CD14-positive monocyte (primary cell): ENCODE measurements at regions not wholly inside any gene's neighbourhood (a gene's known extent, or its start where the extent isn't known, plus 50 kb on each side); places are given as distances from the start of the nearest gene placed in this dataset.

Source experiments
- DNase-seq, 3 donors: peaks; one replicate each; pipeline ENCODE4 v3.0.0-alpha.2; 2011 to 2022
- H2AFZ ChIP-seq: 2 replicates; pipeline ENCODE4 v1.6.0; 2012; ENCODE audit warnings: mild to moderate bottlenecking, low read depth, low read length, inconsistent platforms; ENCODE audit not compliant: insufficient read depth, poor library complexity, severe bottlenecking
- H3K27ac ChIP-seq, 2 donors: 1 replicate in 1 of 2; 2 replicates in 1 of 2; pipeline ENCODE4 v1.5.1; 2012 to 2013; ENCODE audit warnings: low read length in 2 of 2, control low read depth in 1 of 2, inconsistent platforms in 1 of 2, low read depth in 1 of 2, mild to moderate bottlenecking in 1 of 2
- H3K27me3 ChIP-seq, 2 donors: one replicate each; pipeline versions ENCODE4 v1.6.0 to v1.6.1; 2011 to 2013; ENCODE audit warnings: low read length in 2 of 2; ENCODE audit not compliant: control insufficient read depth in 2 of 2, insufficient read depth in 2 of 2
- H3K36me3 ChIP-seq, 2 donors: replicated peaks in 1 of 2; 1 replicate in 1 of 2; 2 replicates in 1 of 2; pipeline versions ENCODE4 v1.5.1 to v1.6.1; 2012 to 2013; ENCODE audit warnings: low read length in 2 of 2, control low read depth in 1 of 2, inconsistent platforms in 1 of 2, mild to moderate bottlenecking in 1 of 2; ENCODE audit not compliant: insufficient read depth in 2 of 2, control insufficient read depth in 1 of 2
- H3K4me1 ChIP-seq, 2 donors: 1 replicate in 1 of 2; 2 replicates in 1 of 2; pipeline versions ENCODE4 v1.5.1 to v1.6.1; 2012 to 2013; ENCODE audit warnings: low read length in 2 of 2, control low read depth in 1 of 2, inconsistent platforms in 1 of 2, mild to moderate bottlenecking in 1 of 2, moderate library complexity in 1 of 2; ENCODE audit not compliant: insufficient read depth in 2 of 2, control insufficient read depth in 1 of 2
- H3K4me2 ChIP-seq: replicated peaks from 2 replicates; pipeline ENCODE3; 2012; ENCODE audit warnings: low read length, moderate library complexity, mild to moderate bottlenecking; ENCODE audit not compliant: poor library complexity, severe bottlenecking; ENCODE audit errors: extremely low read depth
- H3K4me3 ChIP-seq, 3 experiments: fragments of 200-600 bp in 1 of 3; sonication (generic) in 1 of 3; replicated peaks in 1 of 3; 1 replicate in 2 of 3; 2 replicates in 1 of 3; pipeline ENCODE4 v1.5.1; 2011 to 2013; ENCODE audit warnings: low read length in 3 of 3, mild to moderate bottlenecking in 3 of 3, control low read depth in 2 of 3, low read depth in 2 of 3, inconsistent platforms in 1 of 3, moderate library complexity in 1 of 3
- H3K79me2 ChIP-seq: 2 replicates; pipeline ENCODE4 v1.6.0; 2012; ENCODE audit warnings: mild to moderate bottlenecking, control low read depth, inconsistent platforms, low read length, moderate library complexity; ENCODE audit not compliant: insufficient read depth
- H3K9ac ChIP-seq: 2 replicates; pipeline ENCODE4 v1.6.0; 2017; ENCODE audit warnings: low read length, mild to moderate bottlenecking; ENCODE audit not compliant: insufficient read depth, poor library complexity, severe bottlenecking
- H3K9me3 ChIP-seq, 2 donors: replicated peaks in 1 of 2; 1 replicate in 1 of 2; 2 replicates in 1 of 2; pipeline versions ENCODE4 v1.5.1 to v1.6.1; 2012 to 2013; ENCODE audit warnings: low read length in 2 of 2, control low read depth in 1 of 2; ENCODE audit not compliant: control insufficient read depth in 1 of 2, insufficient read depth in 1 of 2
- H4K20me1 ChIP-seq: 2 replicates; pipeline ENCODE4 v1.6.0; 2012; ENCODE audit warnings: mild to moderate bottlenecking, low read length, control low read depth, moderate library complexity; ENCODE audit not compliant: insufficient read depth
- H3K27ac Mint-ChIP-seq, 7 donors: one replicate each; pipeline ENCODE4 v1.8.0; 2020; ENCODE audit warnings: mild to moderate bottlenecking in 7 of 7, mixed read lengths in 7 of 7, moderate library complexity in 6 of 7, inconsistent platforms in 2 of 7
- H3K27me3 Mint-ChIP-seq, 3 donors: one replicate each; pipeline ENCODE4 v1.8.0; 2021 to 2022; ENCODE audit warnings: low read depth in 3 of 3, mild to moderate bottlenecking in 3 of 3, mixed read lengths in 3 of 3, moderate library complexity in 3 of 3, inconsistent platforms in 1 of 3
- H3K36me3 Mint-ChIP-seq, 2 donors: one replicate each; pipeline ENCODE4 v1.8.0; 2020; ENCODE audit warnings: mixed read lengths in 2 of 2, inconsistent platforms in 1 of 2, mild to moderate bottlenecking in 1 of 2
- H3K4me1 Mint-ChIP-seq: one replicate; pipeline ENCODE4 v1.8.0; 2020; ENCODE audit warnings: mild to moderate bottlenecking, mixed read lengths
- H3K4me3 Mint-ChIP-seq, 2 donors: one replicate each; pipeline ENCODE4 v1.8.0; 2020; ENCODE audit warnings: mild to moderate bottlenecking in 2 of 2, mixed read lengths in 2 of 2, moderate library complexity in 1 of 2
- H3K9me3 Mint-ChIP-seq, 7 donors: one replicate each; pipeline ENCODE4 v1.8.0; 2020 to 2022; ENCODE audit warnings: mixed read lengths in 7 of 7, mild to moderate bottlenecking in 6 of 7, moderate library complexity in 6 of 7, inconsistent platforms in 2 of 7
- CTCF ChIP-seq: fragments of 200-600 bp; IDR thresholded peaks from one replicate; pipeline ENCODE4 v1.8.0; 2022; ENCODE audit warnings: antibody characterized with exemption, mild to moderate bottlenecking
- WGBS: methylation state at CpG from one replicate; pipeline ENCODE4 v1.1.5; 2013; ENCODE audit warnings: missing lambda C conversion rate; ENCODE audit not compliant: insufficient coverage; 5-methylcytosine and 5-hydroxymethylcytosine counted together
- intact Hi-C, 2 donors: fragments of 100-400 bp; cut with micrococcal nuclease; formaldehyde crosslinking; loops; one replicate each; pipeline versions ENCODE4 v1.15.0 to v1.15.1; 2023

GRCh38 chr22:47625013-47625385, 862.5 kb downstream of the TBC1D22A start:
- Mint-ChIP-seq H3K27me3 (peaks cover 0 to 3% (median 3%) of the 10 kb centered on the region in 3 donors), H3K36me3 (no peaks in the 10 kb centered on the region), H3K4me1 (no peaks in the 10 kb centered on the region), H3K27ac (no peak overlapping the region), H3K4me3 (no peak overlapping the region), H3K9me3 (peaks cover 0 to 7% (median 0%) of the 10 kb centered on the region in 7 donors)
- intact Hi-C loops = no loop called here
- peaks cover 9 to 13% of the 10 kb centered on the region in 2 donors for H3K9me3 ChIP-seq
- DNase-seq = no peak
- H3K36me3 ChIP-seq = no peaks in the 10 kb centered on the region
- H3K4me2 ChIP-seq = no peak overlapping the region
- H3K79me2 ChIP-seq = no peaks in the 10 kb centered on the region
- no peaks in the 10 kb centered on the region for H3K4me1 ChIP-seq
- no peak overlapping the region for H3K9ac ChIP-seq
- H3K27me3 ChIP-seq = no peaks in the 10 kb centered on the region
- H4K20me1 ChIP-seq = no peaks in the 10 kb centered on the region
- 87% methylated on average over 13 of the region's 13 CpGs for WGBS
- no peak overlapping the region for H3K27ac ChIP-seq
- TF ChIP-seq CTCF = no peak
- no peak overlapping the region for H2AFZ ChIP-seq
- H3K4me3 ChIP-seq = no peak overlapping the region

- no peak overlapping the region for H3K27ac Mint-ChIP-seq
- intact Hi-C loops = no loop called here
- H2AFZ ChIP-seq = no peak overlapping the region
- no peak overlapping the region for H3K9ac ChIP-seq
- no peak for DNase-seq
- H3K4me3 Mint-ChIP-seq = no peak overlapping the region
- no peak overlapping the region for H3K27ac ChIP-seq
- no peaks in the 10 kb centered on the region for H3K27me3 ChIP-seq
- H3K4me1 Mint-ChIP-seq = no peaks in the 10 kb centered on the region
- WGBS = 90% methylated on average over 22 of the region's 22 CpGs
- H3K79me2 ChIP-seq = no peaks in the 10 kb centered on the region
- peaks cover 9 to 13% of the 10 kb centered on the region in 2 donors for H3K9me3 ChIP-seq
- no peaks in the 10 kb centered on the region for H4K20me1 ChIP-seq
- no peak for TF ChIP-seq CTCF
- no peaks in the 10 kb centered on the region for H3K36me3 ChIP-seq
- H3K4me3 ChIP-seq = no peak overlapping the region
- peaks cover 0 to 3% (median 3%) of the 10 kb centered on the region in 3 donors for H3K27me3 Mint-ChIP-seq
- no peaks in the 10 kb centered on the region for H3K4me1 ChIP-seq
- no peak overlapping the region for H3K4me2 ChIP-seq
- H3K9me3 Mint-ChIP-seq = peaks cover 0 to 2% (median 0%) of the 10 kb centered on the region in 7 donors
- no peaks in the 10 kb centered on the region for H3K36me3 Mint-ChIP-seq
Measured at GRCh38 chr22:47624252-47625012, 862.0 kb downstream of the TBC1D22A start.
